Stimulated activated CD8-positive, alpha-beta memory T cell treated with anti-CD3 and anti-CD28 coated beads, Interleukin-15, amount 100 ng/mL, for 24 hours (primary cell): ENCODE measurements at regions not wholly inside any gene's neighbourhood (a gene's known extent, or its start where the extent isn't known, plus 50 kb on each side); places are given as distances from the start of the nearest gene placed in this dataset.

Experiments used
- DNase-seq: peaks from one replicate; pipeline ENCODE4 v3.0.0-alpha.2; 2020; ENCODE audit warnings: low read depth

DNA sequence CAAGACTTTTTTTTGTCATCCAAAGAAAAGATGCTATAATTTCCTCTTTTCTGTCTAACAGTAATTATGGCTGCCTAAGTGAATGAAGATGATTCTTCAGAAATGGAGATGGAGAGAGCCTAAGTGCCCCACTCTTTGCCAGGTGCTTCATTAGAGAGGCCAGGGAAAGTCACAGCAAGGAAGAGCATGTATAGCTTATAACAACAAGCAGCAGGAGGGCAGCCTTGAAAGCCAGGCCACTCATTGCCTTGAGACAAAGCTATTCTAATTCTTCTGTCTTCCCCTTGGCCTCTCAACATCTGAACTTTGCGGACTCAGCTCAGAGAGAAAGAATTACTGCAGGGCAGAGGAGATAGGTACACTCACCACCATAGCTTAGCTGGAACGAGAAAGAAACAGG lies 112.0 kb upstream of the ZNF366 start:
- no peak for DNase-seq

DNA sequence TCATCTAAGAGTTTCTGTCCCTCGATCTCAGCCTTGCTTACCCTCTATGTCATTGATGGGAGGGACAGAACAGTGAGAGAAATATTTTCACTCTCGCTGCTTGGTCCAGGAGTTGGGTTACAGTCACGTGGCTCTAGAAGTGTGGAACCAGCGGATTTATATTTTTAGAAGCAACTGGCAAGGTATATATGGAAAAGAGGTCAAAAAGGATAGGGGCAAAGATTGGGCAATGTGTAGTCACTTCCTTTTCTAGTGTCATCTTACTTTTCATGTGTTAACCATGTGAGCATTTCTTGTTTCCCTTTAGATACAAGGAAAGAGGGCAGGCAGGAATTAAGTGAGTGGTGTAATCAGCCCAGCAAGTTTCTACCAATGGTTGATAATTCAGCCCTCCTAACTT lies 111.5 kb upstream of the ZNF366 start:
- no peak for DNase-seq

DNA sequence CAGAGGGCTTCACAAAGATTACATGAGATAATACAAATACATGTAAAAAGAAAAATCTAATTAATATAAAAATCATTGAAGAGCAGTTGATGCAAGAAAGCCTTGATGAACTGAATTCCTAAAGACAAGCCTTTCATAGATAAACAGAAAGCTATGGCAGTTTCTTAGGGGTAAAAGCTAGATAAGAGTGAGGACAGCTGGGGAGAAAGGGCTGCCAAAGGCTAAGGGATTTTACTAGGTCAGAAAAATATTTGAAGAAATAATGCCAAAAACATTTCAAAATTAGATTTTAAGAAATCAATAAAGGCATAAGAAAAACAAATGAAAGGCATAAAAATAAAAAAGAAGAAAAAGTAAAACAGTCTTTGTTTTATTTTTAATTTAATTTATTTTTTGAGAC lies 107.9 kb upstream of the ZNF366 start:
- DNase-seq = no peak

DNA sequence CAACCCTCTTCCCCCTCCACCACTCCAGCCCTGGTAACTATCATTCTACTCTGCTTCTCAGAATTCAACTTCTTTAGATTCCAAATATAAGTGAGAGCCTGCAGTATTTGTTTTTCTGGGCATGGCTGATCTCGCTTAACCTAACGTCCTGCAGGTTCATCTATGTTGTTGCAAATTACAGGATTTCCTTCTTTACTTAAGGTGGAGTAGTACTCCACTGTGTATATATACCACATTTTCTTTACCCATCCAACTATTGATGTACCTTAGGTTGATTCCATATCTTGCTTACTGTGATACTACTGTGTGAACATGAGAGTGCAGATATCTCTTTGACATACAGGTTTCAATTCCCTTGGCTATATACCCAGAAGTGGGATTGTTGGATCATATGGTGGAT lies 106.3 kb upstream of the ZNF366 start:
- no peak for DNase-seq

DNA sequence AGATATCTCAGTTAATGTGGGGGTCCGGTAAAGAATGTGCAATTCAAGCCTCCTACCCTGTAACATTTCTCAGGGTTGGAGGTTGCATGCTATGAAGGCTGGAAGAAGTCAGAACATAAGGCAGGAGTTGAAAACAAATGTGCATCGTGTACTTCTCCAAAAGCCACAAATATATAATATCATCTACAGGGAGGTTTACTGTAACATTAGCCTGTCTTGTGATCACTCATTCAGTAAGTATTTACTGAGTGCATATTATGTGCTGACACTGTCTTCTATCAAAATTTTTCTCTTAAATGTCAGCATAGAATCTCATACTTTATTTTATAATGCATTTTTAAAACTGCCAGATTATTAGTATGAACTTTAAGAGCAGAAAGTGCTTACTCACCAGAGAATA lies 105.6 kb upstream of the ZNF366 start:
- no peak for DNase-seq

DNA sequence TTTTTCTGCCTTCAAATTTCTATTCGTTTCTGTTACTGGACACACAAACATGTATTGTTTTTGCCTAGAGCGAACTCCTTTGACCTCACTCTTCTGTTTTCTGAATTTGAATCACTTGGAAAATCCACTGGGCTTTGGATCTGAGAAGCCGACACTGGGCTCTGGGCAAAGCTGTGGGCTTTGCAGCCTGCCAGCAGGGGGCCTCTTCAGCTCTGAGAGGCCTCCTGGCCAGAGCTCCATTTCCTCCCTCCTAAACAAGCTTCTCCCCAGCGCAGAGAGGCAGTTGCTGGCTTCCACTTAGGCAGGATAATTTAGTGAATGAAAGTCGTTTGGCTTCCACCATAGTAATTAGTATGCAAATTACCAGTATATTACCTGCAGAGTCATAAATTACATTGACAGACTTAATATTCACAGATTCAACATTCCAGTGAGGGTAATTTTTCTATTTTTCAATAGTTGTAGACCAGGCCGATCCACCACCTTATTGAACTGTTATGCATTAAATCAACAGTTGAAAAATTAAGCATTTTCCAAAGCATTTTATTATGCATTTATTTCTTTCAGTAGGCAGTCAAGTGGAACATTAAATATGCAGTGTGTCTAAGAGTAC lies 104.0 kb upstream of the ZNF366 start:
- peak; percentile 11 for DNase-seq

DNA sequence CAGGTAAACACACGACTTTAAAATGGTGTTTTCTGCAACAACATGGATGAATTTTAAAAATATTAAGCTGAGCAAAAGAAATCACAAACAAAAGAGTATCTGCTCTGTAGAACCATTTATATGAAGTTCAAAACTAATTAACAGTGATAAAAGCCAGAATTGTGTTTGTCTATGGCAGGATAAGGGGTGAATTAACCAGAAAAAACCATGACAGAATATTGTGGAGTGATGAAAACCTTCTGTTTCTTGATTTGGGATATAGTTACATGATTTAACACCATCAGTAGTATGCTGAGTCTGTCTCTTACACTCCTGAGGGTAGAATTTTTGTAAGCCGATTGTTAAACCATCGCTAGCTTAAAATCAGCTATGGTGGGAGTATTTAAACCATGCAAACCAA lies 101.7 kb upstream of the ZNF366 start:
- no peak for DNase-seq

DNA sequence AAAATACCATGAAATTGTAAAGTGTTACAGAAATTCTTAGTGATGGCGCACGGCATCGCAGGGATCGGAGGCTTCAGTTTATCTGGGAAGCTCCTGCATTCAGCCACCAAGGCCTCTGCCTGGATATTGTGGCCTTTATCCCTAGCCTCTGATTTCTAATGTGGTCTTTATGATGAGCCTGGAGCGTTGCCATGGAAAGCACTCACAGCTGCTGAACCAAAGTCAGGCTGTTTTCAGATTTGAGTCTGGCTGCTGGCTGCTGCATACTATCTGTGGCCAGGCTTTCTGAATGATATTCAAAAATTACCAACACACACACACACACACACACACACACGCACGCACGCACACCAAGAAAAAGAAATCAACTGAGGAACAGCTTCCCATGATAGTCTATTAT lies 101.1 kb upstream of the ZNF366 start:
- no peak for DNase-seq

DNA sequence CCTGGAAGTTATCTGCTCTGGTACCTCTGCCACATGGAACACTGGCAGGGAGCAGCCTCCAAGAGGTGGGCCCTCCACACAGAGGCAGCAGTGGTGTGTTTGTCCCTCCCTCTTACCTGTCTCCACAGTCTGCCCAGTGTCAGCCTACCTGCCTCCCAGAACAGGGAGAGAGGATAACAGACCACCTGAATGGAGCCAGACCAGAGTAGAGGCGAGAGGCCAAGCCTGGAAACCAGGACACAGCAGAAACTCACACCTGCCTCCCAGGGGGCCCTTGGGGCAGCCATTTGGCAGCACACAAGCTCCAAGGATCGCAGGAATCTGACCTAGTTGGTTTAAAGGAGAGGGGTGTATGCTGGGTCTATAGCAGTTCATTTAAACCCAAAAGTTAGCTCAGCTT lies 100.2 kb upstream of the ZNF366 start:
- DNase-seq = no peak

DNA sequence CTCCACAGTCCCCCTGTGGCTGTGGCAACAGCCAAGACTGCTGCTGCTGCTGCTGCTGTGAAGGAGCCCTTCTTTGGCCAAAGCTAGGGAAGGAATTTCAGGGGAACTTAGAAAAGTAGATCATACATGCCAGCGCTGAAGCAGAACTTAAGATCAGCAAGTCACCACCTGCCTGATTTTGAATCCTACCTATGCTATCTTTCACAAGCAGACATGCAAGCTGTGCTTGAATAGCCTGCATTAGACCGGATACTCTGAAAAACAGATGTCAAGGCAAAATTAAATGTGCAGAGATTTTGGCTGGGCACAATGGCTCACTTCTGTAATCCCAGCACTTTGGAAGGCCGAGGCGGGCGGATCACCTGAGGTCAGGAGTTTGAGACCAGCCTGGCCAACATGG lies 99.3 kb upstream of the ZNF366 start:
- DNase-seq = no peak

DNA sequence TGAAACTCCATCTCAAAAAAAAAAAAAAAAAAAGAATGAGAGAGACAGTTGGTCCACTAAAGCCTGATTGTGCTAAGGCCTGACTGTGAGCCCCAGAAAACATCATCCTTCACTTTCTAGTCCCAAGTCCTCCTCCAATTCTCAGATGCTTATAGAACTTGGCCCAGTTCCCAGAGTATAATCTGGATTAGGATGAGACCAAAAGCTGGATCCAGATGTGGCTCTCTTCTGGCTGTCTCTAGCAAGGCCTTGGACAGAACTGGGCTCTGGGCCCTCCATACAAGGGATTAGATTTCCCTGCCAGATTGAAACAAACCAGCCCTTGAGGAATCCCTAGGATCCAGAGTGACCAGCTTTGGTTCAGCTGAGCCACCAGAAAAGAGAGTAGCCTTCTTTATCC lies 98.4 kb upstream of the ZNF366 start:
- no peak for DNase-seq

DNA sequence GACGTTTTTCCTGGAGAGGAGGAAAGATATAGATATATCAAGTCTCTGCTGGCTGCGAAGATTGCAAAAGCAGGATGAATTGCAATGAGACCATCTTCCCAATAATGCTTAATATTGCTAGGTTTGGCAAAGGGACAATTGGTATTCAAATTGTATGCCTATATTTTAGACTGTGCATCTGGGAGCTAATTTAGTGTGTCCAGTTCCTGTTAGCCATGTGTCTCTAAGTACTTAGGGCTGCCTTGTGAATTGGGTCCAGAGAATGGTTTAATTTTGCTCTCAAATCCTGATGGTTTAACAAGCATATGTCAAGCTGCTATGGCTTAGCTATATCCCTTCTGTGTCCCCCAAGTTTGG lies 97.6 kb upstream of the ZNF366 start:
- DNase-seq = no peak

DNA sequence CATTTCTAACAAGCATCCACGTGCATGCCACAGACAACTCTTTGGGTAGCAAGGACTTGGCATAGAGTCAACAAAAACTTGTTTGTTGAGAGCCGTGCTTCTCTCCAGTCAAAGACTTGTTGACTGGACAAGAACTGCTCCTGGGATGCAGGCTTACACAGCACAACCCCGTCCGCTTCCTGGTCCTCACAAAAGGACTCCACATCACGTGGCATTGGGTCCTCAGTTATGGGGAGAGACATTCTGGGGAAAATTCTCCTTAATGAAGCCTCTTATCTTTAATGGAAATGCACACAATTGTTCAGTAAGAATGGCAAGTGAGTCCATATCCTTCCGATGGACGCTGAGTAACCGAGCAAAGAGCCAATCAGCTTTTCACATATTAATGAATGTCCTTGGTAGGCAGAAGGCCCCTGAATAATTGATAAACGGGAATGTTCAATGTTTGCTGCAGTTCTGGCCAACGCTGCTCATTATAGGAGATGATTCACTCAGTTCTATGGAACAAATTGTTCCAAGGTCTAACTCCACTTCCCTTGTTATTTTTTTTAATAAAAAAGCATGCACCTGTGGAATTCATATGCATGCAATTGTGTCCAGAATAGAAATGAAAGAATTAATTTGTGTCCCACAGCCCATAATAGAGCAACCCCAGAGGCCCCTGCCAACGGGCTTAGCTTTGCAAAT lies 97.0 kb upstream of the ZNF366 start:
- DNase-seq = no peak

DNA sequence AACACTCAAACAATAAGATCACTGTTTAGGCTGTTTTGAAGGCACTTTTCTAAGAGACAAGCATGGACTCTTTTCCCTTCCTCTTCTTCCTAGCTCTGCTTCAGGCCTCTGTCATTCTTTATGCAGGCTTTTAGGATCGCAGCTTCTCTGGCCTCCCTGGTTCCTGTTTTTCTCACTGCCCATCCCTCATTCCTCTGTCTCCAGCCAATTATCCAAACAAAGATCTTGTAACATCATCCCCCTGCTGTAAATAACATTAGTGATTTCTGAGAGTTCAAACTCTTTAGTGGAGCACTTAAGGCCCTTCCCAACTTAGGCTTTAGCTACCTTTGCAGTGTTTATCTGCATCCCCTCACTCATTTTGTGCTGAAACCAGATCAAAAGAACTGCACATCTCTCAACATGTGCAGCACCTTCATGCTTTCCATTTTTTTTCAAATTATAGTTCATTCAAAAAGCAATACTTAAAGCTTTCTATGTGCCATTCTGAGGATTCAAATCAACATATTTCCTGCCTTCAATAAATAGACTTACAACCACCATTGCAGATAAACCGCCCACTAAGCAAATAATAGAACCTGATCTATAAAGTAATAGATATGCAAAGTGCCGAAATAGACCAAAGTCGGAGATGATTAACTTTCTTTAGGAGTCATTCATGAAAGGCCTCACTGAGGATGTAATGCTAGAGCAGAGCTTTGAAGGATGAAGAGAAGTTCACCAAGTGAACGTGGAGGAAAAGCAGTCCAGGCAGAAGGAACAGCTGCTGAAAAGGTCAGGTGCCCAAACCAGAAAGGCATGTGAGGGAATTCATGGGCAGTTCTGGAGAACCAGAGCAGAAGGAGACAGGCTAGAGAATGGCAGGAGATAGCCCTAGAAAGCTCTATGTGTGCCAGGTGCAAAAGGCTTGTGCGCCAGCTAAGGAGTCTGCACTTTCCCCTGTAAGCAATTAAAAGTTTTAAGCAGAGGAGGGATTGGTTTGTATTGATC lies 95.8 kb upstream of the ZNF366 start:
- no peak for DNase-seq

DNA sequence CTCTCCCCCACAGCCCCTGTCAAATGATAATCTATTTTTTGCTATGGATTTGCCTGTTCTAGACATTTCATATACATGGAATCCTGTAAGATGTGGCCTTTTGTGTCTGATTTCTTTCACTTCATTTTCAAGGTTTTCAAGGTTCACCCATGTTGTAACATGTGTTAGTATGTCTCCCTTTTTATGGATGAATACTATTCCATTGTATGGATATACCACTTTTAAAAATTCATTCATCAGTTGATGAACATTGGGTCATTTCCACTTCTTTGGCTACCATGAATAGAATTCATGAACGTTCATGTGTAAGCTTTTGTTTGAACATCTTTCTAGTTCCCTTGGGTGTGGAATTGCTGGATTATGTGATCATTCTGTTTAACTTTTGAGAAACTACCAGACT lies 94.7 kb upstream of the ZNF366 start:
- no peak for DNase-seq

DNA sequence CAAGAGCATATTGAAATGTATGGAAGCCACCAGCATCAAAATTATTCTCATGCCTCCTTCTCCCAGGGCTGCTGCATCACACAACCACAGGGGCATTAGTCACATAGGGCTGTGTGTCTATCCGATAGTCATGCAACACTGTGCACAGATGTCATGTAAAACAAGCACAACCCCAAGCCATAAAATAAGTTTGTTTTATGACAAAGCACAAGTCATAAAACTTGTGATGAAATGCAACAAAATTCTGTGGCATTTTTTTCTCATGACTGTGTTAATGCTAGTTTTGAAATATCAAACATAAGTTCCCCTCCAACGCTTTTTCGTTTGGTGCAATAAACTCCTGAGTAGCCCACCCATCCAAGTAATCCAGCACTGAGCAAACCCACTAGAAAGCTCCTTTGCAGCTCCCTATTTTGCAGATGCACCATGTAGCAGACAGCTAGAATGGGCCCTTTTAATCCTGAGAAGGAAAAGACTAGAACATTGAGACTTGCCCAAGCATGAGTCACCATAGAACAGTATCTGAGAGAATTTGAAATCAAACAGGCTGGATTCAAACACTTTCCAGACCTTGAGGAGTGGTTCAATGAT lies 93.3 kb upstream of the ZNF366 start:
- no peak for DNase-seq

DNA sequence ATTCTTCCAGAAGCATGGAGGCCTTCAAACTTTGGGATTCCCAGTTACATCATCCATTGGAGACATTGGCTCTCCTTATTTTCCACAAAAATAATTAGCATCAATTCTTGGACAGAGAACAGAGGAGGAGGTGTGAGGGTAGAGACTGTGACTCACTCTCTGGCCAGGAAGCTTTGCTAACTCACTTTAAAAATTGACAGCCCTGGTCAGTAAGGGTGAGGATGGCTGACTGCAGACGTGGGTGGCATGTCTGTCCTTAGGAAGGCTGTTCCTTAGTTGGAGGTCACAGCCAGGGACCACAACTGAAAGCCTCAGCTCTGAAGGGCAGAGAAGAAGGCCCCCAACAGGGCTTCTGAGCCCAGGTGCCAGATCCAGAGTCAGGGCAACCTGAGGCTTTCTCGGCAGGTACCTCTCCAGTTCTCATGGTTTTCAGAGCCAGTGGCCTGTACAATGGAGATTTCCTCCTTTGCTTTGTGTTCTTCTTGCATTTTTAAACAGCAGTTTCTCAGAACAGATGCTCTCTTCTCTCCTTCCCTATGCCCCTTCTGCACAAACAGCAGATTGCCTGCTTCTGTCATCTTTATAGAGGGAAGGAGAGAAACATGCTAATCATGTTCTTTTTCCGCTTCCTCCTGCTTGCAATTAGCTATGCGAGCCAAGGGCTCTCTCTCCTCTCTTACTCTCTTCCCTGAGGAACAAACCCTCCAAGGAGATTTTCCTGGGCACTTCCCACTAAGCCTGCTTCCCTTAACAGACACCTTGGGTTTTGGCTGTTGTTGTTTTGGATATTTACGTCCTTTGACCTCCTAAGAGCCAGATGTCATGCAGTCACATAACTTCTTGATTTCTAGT lies 92.5 kb upstream of the ZNF366 start:
- DNase-seq = no peak

DNA sequence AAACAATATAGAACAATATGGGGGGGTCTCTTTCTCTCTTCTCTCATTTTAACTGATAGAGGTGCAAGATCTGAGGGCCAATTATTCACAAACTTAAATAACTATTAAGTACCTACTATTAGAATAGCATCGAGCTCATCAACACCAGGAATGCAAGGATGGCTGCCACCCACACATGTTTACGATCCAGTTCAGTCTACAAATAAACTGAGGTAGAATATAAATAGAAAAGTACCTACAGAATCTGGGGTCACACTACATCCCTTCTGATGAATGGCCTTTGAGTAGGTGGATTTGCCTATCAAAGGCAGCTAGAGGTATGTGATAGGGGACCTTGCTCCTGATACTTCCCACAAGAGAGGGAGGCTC lies 91.8 kb upstream of the ZNF366 start:
- no peak for DNase-seq

DNA sequence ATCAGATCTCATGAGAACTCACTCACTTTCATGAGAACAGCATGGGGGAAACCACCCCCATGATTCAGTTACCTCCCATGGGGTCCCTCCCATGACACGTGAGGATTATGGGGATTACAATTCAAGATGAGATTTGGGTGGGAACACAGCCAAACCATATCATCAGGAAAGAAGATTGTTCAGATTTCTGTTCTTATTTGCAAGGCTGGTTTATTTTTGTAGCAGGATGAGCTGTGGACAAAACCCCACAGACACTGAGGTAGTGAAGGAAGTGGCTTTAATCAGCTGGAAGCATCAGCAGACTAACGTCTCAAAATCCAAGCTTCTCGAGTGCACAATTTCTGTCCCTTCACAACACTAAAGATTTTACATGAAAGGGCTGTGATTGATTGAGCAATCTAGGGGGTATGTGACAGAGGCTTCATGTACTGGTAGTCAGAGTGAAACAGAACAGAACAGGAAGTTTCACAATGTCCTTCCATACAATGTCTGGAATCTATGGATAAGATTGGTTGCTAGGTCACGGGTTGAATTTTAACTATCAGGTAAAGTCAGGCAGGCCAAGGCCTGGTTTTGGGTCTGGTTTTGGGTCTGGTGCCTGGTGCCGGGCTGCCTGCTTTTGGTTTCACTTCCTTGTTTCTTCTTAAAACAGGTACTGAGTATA lies 91.3 kb upstream of the ZNF366 start:
- no peak for DNase-seq

DNA sequence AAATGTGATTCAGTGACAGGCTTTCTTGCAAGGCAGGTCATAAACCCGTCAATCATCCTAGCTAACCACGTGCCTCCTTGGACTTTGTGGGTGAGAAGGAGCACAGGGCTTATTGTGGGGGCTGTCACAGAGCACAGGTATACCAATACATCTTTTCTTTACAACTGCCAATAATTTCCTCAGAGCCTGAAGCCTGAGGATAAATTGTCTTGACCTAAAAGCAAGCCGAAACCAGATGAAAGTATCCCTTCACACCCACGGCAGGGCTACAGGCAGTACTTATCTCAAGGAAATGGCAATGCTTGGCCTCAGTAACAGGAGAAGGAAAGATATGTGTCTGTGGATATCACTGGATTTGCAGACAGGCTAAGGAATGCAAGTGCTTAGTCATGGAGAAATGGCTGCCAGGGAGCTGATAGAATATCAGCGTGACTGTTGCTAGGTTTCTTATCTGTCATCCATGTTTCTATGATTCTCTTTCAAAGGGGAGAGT lies 90.3 kb upstream of the ZNF366 start:
- DNase-seq = no peak

DNA sequence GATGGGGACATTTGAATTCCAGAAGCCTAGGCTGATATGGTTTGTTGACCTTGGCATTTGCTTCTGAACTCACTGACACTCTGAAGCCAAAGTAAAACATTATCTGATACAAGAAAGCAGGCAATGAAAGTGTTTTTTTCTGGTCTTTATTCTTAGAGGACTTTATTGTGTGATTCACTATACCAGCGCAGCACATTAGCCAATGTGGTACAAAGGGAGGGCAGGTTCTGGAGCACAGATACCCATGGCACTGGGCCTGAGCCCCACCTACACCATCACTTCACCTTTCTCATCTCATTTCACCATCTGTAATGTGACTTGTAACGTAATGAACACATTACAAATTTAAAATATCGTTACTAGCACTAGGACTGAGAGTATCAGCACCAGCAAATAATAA lies 89.7 kb upstream of the ZNF366 start:
- no peak for DNase-seq
